GM12878 (cell line): ENCODE measurements at regions not wholly inside any gene's neighbourhood (a gene's known extent, or its start where the extent isn't known, plus 50 kb on each side); places are given as distances from the start of the nearest gene placed in this dataset.

Experiments used
- ATAC-seq: fragments of 200-7000 bp; cut with Tn5 transposase; 3 replicates; pipeline ENCODE4 v1.9.1; 2020; ENCODE audit warnings: mild to moderate bottlenecking, moderate library complexity
- BruUV-seq: library from RNA; stranded (reverse); fragments of 400-500 nt; replicated peaks from 2 replicates; lab custom pipeline; 2021; lab: Mats Ljungman, UMichigan
- CTCF ChIA-PET: fragments of 300-600 bp; sonication (Branson Sonifier 250); formaldehyde crosslinking; extraction: SDS; loops from one replicate; lab custom pipeline; 2021; ENCODE audit warnings: inconsistent platforms; lab: Yijun Ruan, JAX
- POLR2A ChIA-PET: fragments of 350-600 bp; formaldehyde crosslinking; extraction: SDS; loops from one replicate; lab custom pipeline; 2021; ENCODE audit warnings: inconsistent platforms; lab: Charles Lee
- RAD21 ChIA-PET: fragments of 300-600 bp; sonication (Branson Sonifier 250); formaldehyde crosslinking; loops from one replicate; lab custom pipeline; 2023; ENCODE audit warnings: antibody characterized with exemption; ENCODE audit not compliant: unreplicated experiment; lab: Charles Lee
- SMC1A ChIA-PET: fragments of 300-600 bp; sonication (Branson Sonifier 250); formaldehyde crosslinking; loops from one replicate; lab custom pipeline; 2023; ENCODE audit not compliant: unreplicated experiment, uncharacterized antibody; lab: Charles Lee
- DNase-seq: peaks from one replicate; pipeline ENCODE4 v3.0.0-alpha.2; 2011; ENCODE audit warnings: low read depth, low spot score
- FAIRE-seq: peaks from 3 replicates; lab custom pipeline; 2011; peaks lifted over from hg19 to GRCh38; lab: Jason Lieb, UNC
- H2AFZ ChIP-seq: 2 replicates; pipeline ENCODE4 v1.6.0; 2011; ENCODE audit warnings: low read depth, low read length, control low read depth; ENCODE audit not compliant: control insufficient read depth
- H3K27ac ChIP-seq: 2 replicates; pipeline ENCODE4 v1.5.1; 2011; ENCODE audit warnings: control low read depth; ENCODE audit not compliant: control insufficient read depth, insufficient read depth
- H3K27me3 ChIP-seq, 2 experiments: replicated peaks in 1 of 2; 2 replicates each; pipeline versions ENCODE4 v1.6.0 to v1.6.1; 2011; ENCODE audit warnings: low read length in 1 of 2; ENCODE audit not compliant: control insufficient read depth in 2 of 2, insufficient read depth in 2 of 2
- H3K36me3 ChIP-seq, 2 experiments: 2 replicates each; pipeline ENCODE4 v1.5.1; 2011; ENCODE audit warnings: low read length in 1 of 2; ENCODE audit not compliant: control insufficient read depth in 2 of 2, insufficient read depth in 2 of 2
- H3K4me1 ChIP-seq: 2 replicates; pipeline ENCODE4 v1.6.1; 2011; ENCODE audit warnings: mild to moderate bottlenecking, low read length, moderate library complexity, mixed read lengths; ENCODE audit not compliant: control insufficient read depth, insufficient read depth
- H3K4me2 ChIP-seq: 2 replicates; pipeline ENCODE4 v1.6.0; 2011; ENCODE audit warnings: control low read depth; ENCODE audit not compliant: control insufficient read depth, insufficient read depth
- H3K4me3 ChIP-seq: fragments of 200-600 bp; sonication (generic); 2 replicates; pipeline ENCODE4 v1.5.1; 2016
- H3K79me2 ChIP-seq: 2 replicates; pipeline ENCODE4 v1.6.0; 2011; ENCODE audit warnings: low read length; ENCODE audit not compliant: control insufficient read depth, insufficient read depth
- H3K9ac ChIP-seq: 2 replicates; pipeline ENCODE4 v1.8.0; 2011; ENCODE audit warnings: low read length, control low read depth, mixed read lengths; ENCODE audit not compliant: control insufficient read depth, insufficient read depth
- H3K9me3 ChIP-seq: replicated peaks from 3 replicates; pipeline ENCODE4 v1.5.1; 2011; ENCODE audit warnings: mild to moderate bottlenecking, low read length; ENCODE audit not compliant: control insufficient read depth, insufficient read depth
- H4K20me1 ChIP-seq: 2 replicates; pipeline ENCODE4 v1.6.0; 2011; ENCODE audit not compliant: control insufficient read depth, insufficient read depth
- ASH2L ChIP-seq: fragments of 300-600, 200-600 bp; sonication (generic); IDR thresholded peaks from 2 replicates; pipeline ENCODE4 v1.6.1; 2017; ENCODE audit warnings: low read depth, mild to moderate bottlenecking, borderline replicate concordance
- BHLHE40 ChIP-seq, 2 experiments: fragments of 450-650 bp in 1 of 2; IDR thresholded peaks; 2 replicates each; pipeline ENCODE4 v1.6.1; 2011 to 2017; ENCODE audit warnings: low read depth in 2 of 2, borderline replicate concordance in 1 of 2, improper control_type of control experiment in 1 of 2, low read length in 1 of 2, mild to moderate bottlenecking in 1 of 2
- E4F1 ChIP-seq: fragments of 450-650 bp; IDR thresholded peaks from 2 replicates; pipeline ENCODE4 v1.6.1; 2018; ENCODE audit warnings: borderline replicate concordance, mild to moderate bottlenecking; ENCODE audit not compliant: partially characterized antibody
- HDAC6 ChIP-seq: fragments of 200-600 bp; sonication (generic); IDR thresholded peaks from one replicate; pipeline ENCODE4 v1.8.0; 2017; ENCODE audit warnings: antibody characterized with exemption; ENCODE audit not compliant: unreplicated experiment
- IKZF2 ChIP-seq, 2 experiments: fragments of 450-650 bp; IDR thresholded peaks; 2 replicates each; pipeline ENCODE4 v1.6.1; 2017; ENCODE audit warnings: mild to moderate bottlenecking in 2 of 2, moderate library complexity in 2 of 2
- IRF4 ChIP-seq: IDR thresholded peaks from 2 replicates; pipeline ENCODE4 v1.6.1; 2011; ENCODE audit warnings: low read depth, low read length
- MLLT1 ChIP-seq: fragments of 450-650 bp; IDR thresholded peaks from 2 replicates; pipeline ENCODE4 v1.6.1; 2016; ENCODE audit warnings: mild to moderate bottlenecking
- MTA3 ChIP-seq: IDR thresholded peaks from 2 replicates; pipeline ENCODE4 v1.6.1; 2012; ENCODE audit warnings: low read length, inconsistent platforms, borderline replicate concordance
- MYB ChIP-seq: fragments of 150-350 bp; IDR thresholded peaks from 2 replicates; pipeline ENCODE4 v1.6.1; 2014; ENCODE audit warnings: mild to moderate bottlenecking, low read depth, low read length, borderline replicate concordance
- NBN ChIP-seq: fragments of 450-650 bp; IDR thresholded peaks from 2 replicates; pipeline ENCODE4 v1.6.1; 2016
- NR2C1 ChIP-seq: fragments of 450-650 bp; IDR thresholded peaks from 2 replicates; pipeline ENCODE4 v1.6.1; 2017; ENCODE audit warnings: antibody characterized with exemption, mild to moderate bottlenecking, moderate library complexity
- POLR2AphosphoS2 ChIP-seq: IDR thresholded peaks from 2 replicates; pipeline ENCODE4 v1.6.1; 2011; ENCODE audit warnings: low read depth, mild to moderate bottlenecking, low read length, improper control_type of control experiment, moderate library complexity
- SMAD1 ChIP-seq: fragments of 450-650 bp; IDR thresholded peaks from 2 replicates; pipeline ENCODE4 v1.6.1; 2018; ENCODE audit warnings: mild to moderate bottlenecking, low read depth; ENCODE audit not compliant: partially characterized antibody
- SP1 ChIP-seq: IDR thresholded peaks from one replicate; pipeline ENCODE4 v1.6.1; 2011; ENCODE audit warnings: low read depth, low read length
- SRF ChIP-seq, 2 experiments: IDR thresholded peaks; 2 replicates each; pipeline ENCODE4 v1.6.1; 2011; ENCODE audit warnings: low read depth in 2 of 2, low read length in 2 of 2, mild to moderate bottlenecking in 1 of 2, moderate library complexity in 1 of 2
- TBL1XR1 ChIP-seq: IDR thresholded peaks from 2 replicates; pipeline ENCODE4 v1.6.1; 2012; ENCODE audit warnings: low read depth, low read length, improper control_type of control experiment
- ZBED1 ChIP-seq: IDR thresholded peaks from 2 replicates; pipeline ENCODE4 v1.6.1; 2016; ENCODE audit warnings: borderline replicate concordance
- ZBTB4 ChIP-seq: fragments of 450-650 bp; formaldehyde crosslinking; IDR thresholded peaks from 2 replicates; pipeline ENCODE4 v1.4.0; 2022; ENCODE audit warnings: mild to moderate bottlenecking, moderate library complexity
- ZSCAN29 ChIP-seq: fragments of 450-650 bp; IDR thresholded peaks from 2 replicates; pipeline ENCODE4 v1.6.1; 2017; ENCODE audit warnings: mild to moderate bottlenecking, moderate library complexity
- WGBS: methylation state at CpG from one replicate; pipeline ENCODE4 v1.1.6; 2016; ENCODE audit warnings: low lambda C conversion rate; ENCODE audit not compliant: insufficient replicate concordance, insufficient coverage; ENCODE audit errors: missing lambda C conversion rate; 5-methylcytosine and 5-hydroxymethylcytosine counted together
- in situ Hi-C: fragments of 300-500 bp; cut with MboI; formaldehyde crosslinking; loops from 9 replicates; pipeline ENCODE4 v1.14.3; 2018; ENCODE audit warnings: mixed read lengths
- intact Hi-C: fragments of 100-400 bp; cut with micrococcal nuclease; formaldehyde crosslinking; loops from one replicate; pipeline ENCODE4 v1.14.2; 2022; ENCODE audit not compliant: unreplicated experiment

- TF ChIP-seq ZBED1 (no peak), ZSCAN29 (no peak)
Measured at GRCh38 chr5:2566284-2566683, 185.2 kb downstream of the IRX2 start (continued).

- H3K4me1 ChIP-seq, result no peaks in the 10 kb centered on the region
- in situ Hi-C loops, result no loop called here
- intact Hi-C loops, result no loop called here
- FAIRE-seq, result no peak
- H3K4me3 ChIP-seq, result no peak overlapping the region
- no peaks in the 10 kb centered on the region for H3K36me3 ChIP-seq
- SMC1A ChIA-PET, result no interaction called here
- no peak overlapping the region for H2AFZ ChIP-seq
- CTCF ChIA-PET, result no interaction called here
- H3K79me2 ChIP-seq, result no peaks in the 10 kb centered on the region
- no TSS peak for BruUV-seq
- no peak overlapping the region for H3K4me2 ChIP-seq
- H3K27ac ChIP-seq, result no peak overlapping the region
- H4K20me1 ChIP-seq, result no peaks in the 10 kb centered on the region
- POLR2A ChIA-PET, result no interaction called here
- RAD21 ChIA-PET, result no interaction called here
- no peaks in the 10 kb centered on the region; the same call in 2 of the 3 replicates for H3K9me3 ChIP-seq
- H3K9ac ChIP-seq, result no peak overlapping the region
- no peak for ATAC-seq
- H3K27me3 ChIP-seq, result no peaks in the 10 kb centered on the region
- WGBS, result 22% methylated on average over 6 of the region's 6 CpGs
- no peak for DNase-seq
- no peak for TF ChIP-seq IRF4
- TF ChIP-seq NBN, result no peak
- no peak for TF ChIP-seq HDAC6
- no peak for TF ChIP-seq BHLHE40 (IDR thresholded peaks at IDR 0.05; ENCODE audit: borderline replicate concordance in 1 of 2, low read depth in 2 of 2, low read length in 1 of 2)
- TF ChIP-seq NR2C1, result no peak
- no peak for TF ChIP-seq POLR2AphosphoS2
- no peak for TF ChIP-seq IKZF2 (IDR thresholded peaks at IDR 0.05)
- no peak for TF ChIP-seq E4F1
- TF ChIP-seq MTA3, result no peak
- TF ChIP-seq MLLT1, result no peak
- TF ChIP-seq SP1, result no peak
- TF ChIP-seq TBL1XR1, result no peak
- no peak for TF ChIP-seq SRF (IDR thresholded peaks at IDR 0.05; ENCODE audit: low read depth in 2 of 2, low read length in 2 of 2)
- TF ChIP-seq ZBTB4 (CRISPR knock-in tag), result no peak
- TF ChIP-seq MYB, result no peak
- no peak for TF ChIP-seq SMAD1
- no peak for TF ChIP-seq ASH2L
Measured at GRCh38 chr5:2565147-2565546, 186.3 kb downstream of the IRX2 start.
